Keratinocyte (primary cell): ENCODE measurements at regions not wholly inside any gene's neighbourhood (a gene's known extent, or its start where the extent isn't known, plus 50 kb on each side); places are given as distances from the start of the nearest gene placed in this dataset.

Source experiments
- DNase-seq: peaks from one replicate; pipeline ENCODE4 v3.0.0-alpha.2; 2011; ENCODE audit warnings: low read depth, missing footprints, low spot score
- FAIRE-seq: peaks from 2 replicates; lab custom pipeline; 2011; peaks lifted over from hg19 to GRCh38; lab: Jason Lieb, UNC
- H2AFZ ChIP-seq: 2 replicates; pipeline ENCODE4 v1.6.0; 2012; ENCODE audit warnings: low read length, control low read depth, inconsistent platforms; ENCODE audit not compliant: control insufficient read depth
- H3K27ac ChIP-seq: 2 replicates; pipeline ENCODE4 v1.5.1; 2011; ENCODE audit warnings: low read length; ENCODE audit not compliant: control insufficient read depth, insufficient read depth
- H3K27me3 ChIP-seq: 3 replicates; pipeline ENCODE4 v1.6.0; 2011; ENCODE audit warnings: low read length; ENCODE audit not compliant: control insufficient read depth, insufficient read depth; ENCODE audit errors: extremely low read depth
- H3K36me3 ChIP-seq, 2 experiments: 2 replicates in 1 of 2; 3 replicates in 1 of 2; pipeline ENCODE4 v1.5.1; 2011; ENCODE audit warnings: low read length in 2 of 2, mild to moderate bottlenecking in 1 of 2; ENCODE audit not compliant: control insufficient read depth in 2 of 2, insufficient read depth in 2 of 2; ENCODE audit errors: extremely low read depth in 1 of 2
- H3K4me1 ChIP-seq: 3 replicates; pipeline ENCODE4 v1.5.1; 2011; ENCODE audit warnings: low read length; ENCODE audit not compliant: control insufficient read depth, insufficient read depth; ENCODE audit errors: extremely low read depth
- H3K4me2 ChIP-seq: 3 replicates; pipeline ENCODE4 v1.6.0; 2011; ENCODE audit warnings: low read depth, low read length; ENCODE audit not compliant: control insufficient read depth, insufficient read depth; ENCODE audit errors: extremely low read depth
- H3K4me3 ChIP-seq, 3 experiments: fragments of 200-600 bp in 1 of 3; sonication (generic) in 1 of 3; 2 replicates in 2 of 3; 3 replicates in 1 of 3; pipeline ENCODE4 v1.5.1; 2011 to 2016; ENCODE audit warnings: low read length in 3 of 3, mild to moderate bottlenecking in 3 of 3, control low read depth in 2 of 3, inconsistent platforms in 1 of 3, low read depth in 1 of 3, mixed read lengths in 1 of 3, mixed run types in 1 of 3, moderate library complexity in 1 of 3; ENCODE audit not compliant: control insufficient read depth in 2 of 3, insufficient read depth in 2 of 3; ENCODE audit errors: extremely low read depth in 1 of 3
- H3K79me2 ChIP-seq: 2 replicates; pipeline ENCODE4 v1.6.0; 2012; ENCODE audit warnings: low read length; ENCODE audit not compliant: control insufficient read depth, insufficient read depth
- H3K9ac ChIP-seq: 3 replicates; pipeline ENCODE4 v1.6.0; 2011; ENCODE audit warnings: low read length; ENCODE audit not compliant: control insufficient read depth, insufficient read depth; ENCODE audit errors: extremely low read depth
- H3K9me1 ChIP-seq: 3 replicates; pipeline ENCODE4 v1.6.0; 2011; ENCODE audit warnings: low read length; ENCODE audit not compliant: control insufficient read depth, insufficient read depth; ENCODE audit errors: extremely low read depth
- H3K9me3 ChIP-seq: 2 replicates; pipeline ENCODE4 v1.5.1; 2012; ENCODE audit warnings: low read depth, low read length; ENCODE audit not compliant: control insufficient read depth
- H4K20me1 ChIP-seq: 3 replicates; pipeline ENCODE4 v1.6.0; 2011; ENCODE audit warnings: low read length; ENCODE audit not compliant: control insufficient read depth, insufficient read depth; ENCODE audit errors: extremely low read depth
- CTCF ChIP-seq, 3 experiments: IDR thresholded peaks in 1 of 3; conservative IDR thresholded peaks in 1 of 3; optimal IDR thresholded peaks in 1 of 3; 2 replicates in 2 of 3; 3 replicates in 1 of 3; pipeline versions ENCODE3 to v1.5.1; 2011; ENCODE audit warnings: low read length in 3 of 3, mild to moderate bottlenecking in 3 of 3, moderate library complexity in 2 of 3, control low read depth in 1 of 3, inconsistent platforms in 1 of 3; ENCODE audit not compliant: insufficient read depth in 2 of 3; ENCODE audit errors: extremely low read depth in 1 of 3
- EZH2 ChIP-seq: IDR thresholded peaks from one replicate; pipeline ENCODE4 v1.6.1; 2012; ENCODE audit warnings: inconsistent platforms, mild to moderate bottlenecking, low read length, moderate library complexity
- dilution Hi-C: fragments of 300-500 bp; cut with MboI; formaldehyde crosslinking; loops from one replicate; pipeline ENCODE4 v1.7.0; 2020; ENCODE audit warnings: low sequenced_read_pairs; ENCODE audit not compliant: extremely low pct_ligation_motif_present

- no peaks in the 10 kb centered on the region for H3K9me3 ChIP-seq
- H3K27ac ChIP-seq, result no peak overlapping the region
- no peaks in the 10 kb centered on the region for H3K36me3 ChIP-seq
- dilution Hi-C loops, result no loop called here
- no peak overlapping the region for H3K4me3 ChIP-seq
- H3K4me1 ChIP-seq, result no peaks in the 10 kb centered on the region
- FAIRE-seq (no peak), DNase-seq (no peak)
- TF ChIP-seq EZH2 (no peak), CTCF (optimal IDR thresholded peaks at IDR 0.05 in 1 of 3, IDR thresholded peaks at IDR 0.05 in 1 of 3, conservative IDR thresholded peaks at IDR 0.05 in 1 of 3; ENCODE audit: extremely low read depth in 1 of 3, insufficient read depth in 2 of 3, low read length in 3 of 3) (no peak)
- H3K9me1 ChIP-seq, result no peaks in the 10 kb centered on the region
- H4K20me1 ChIP-seq, result no peaks in the 10 kb centered on the region
- no peak overlapping the region for H2AFZ ChIP-seq
- no peak overlapping the region for H3K4me2 ChIP-seq
- H3K9ac ChIP-seq, result no peak overlapping the region
- no peaks in the 10 kb centered on the region for H3K27me3 ChIP-seq
- no peaks in the 10 kb centered on the region for H3K79me2 ChIP-seq
Observed at GRCh38 chr10:84605802-84606201, 277.4 kb downstream of the CCSER2 start.

DNA sequence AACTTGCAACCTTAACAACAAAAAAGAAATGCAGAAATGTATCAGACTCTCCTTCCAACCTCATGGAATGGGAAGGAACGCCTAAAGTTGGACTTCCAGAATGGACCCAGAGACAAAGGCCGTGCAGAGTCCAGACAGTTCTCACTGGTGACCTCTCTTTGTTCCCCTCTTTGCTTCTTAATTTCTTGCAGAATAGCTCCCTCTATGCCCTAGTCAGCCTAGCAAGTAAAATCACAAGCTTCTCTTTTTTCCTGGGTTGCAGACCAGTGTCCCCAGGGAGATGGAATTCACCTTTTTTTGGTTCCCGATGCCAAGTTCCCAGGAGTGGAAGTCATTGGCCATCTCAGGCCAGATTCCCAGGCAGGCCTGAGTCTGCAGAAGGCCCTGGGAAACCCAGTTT lies 278.0 kb downstream of the CCSER2 start:
- no peak for TF ChIP-seq CTCF (optimal IDR thresholded peaks at IDR 0.05 in 1 of 3, IDR thresholded peaks at IDR 0.05 in 1 of 3, conservative IDR thresholded peaks at IDR 0.05 in 1 of 3; ENCODE audit: extremely low read depth in 1 of 3, insufficient read depth in 2 of 3, low read length in 3 of 3)
- TF ChIP-seq EZH2, result no peak
- no peak for FAIRE-seq
- H3K27ac ChIP-seq, result no peak overlapping the region
- no peaks in the 10 kb centered on the region for H3K36me3 ChIP-seq
- H2AFZ ChIP-seq, result no peak overlapping the region
- no peak overlapping the region for H3K4me2 ChIP-seq
- dilution Hi-C loops, result no loop called here
- no peak for DNase-seq
- H3K79me2 ChIP-seq, result no peaks in the 10 kb centered on the region
- no peaks in the 10 kb centered on the region for H4K20me1 ChIP-seq
- H3K27me3 ChIP-seq, result no peaks in the 10 kb centered on the region
- H3K9ac ChIP-seq, result no peak overlapping the region
- no peaks in the 10 kb centered on the region for H3K9me3 ChIP-seq
- H3K4me3 ChIP-seq, result no peak overlapping the region
- no peaks in the 10 kb centered on the region for H3K4me1 ChIP-seq
- no peaks in the 10 kb centered on the region for H3K9me1 ChIP-seq
